Testis (tissue), 2 donors: ENCODE measurements at regions not wholly inside any gene's neighbourhood (a gene's known extent, or its start where the extent isn't known, plus 50 kb on each side); places are given as distances from the start of the nearest gene placed in this dataset.

Experiments used
- DNase-seq: peaks from one replicate; pipeline ENCODE4 v3.0.0-alpha.2; 2019
- H3K27ac ChIP-seq, 2 donors: fragments of 200-600 bp; sonication (generic); one replicate each; pipeline ENCODE4 v1.5.1; 2019
- H3K27me3 ChIP-seq: fragments of 200-600 bp; sonication (generic); one replicate; pipeline ENCODE4 v1.5.1; 2019
- H3K36me3 ChIP-seq: fragments of 200-600 bp; sonication (generic); one replicate; pipeline ENCODE4 v1.5.1; 2017; ENCODE audit warnings: low read depth; ENCODE audit errors: missing control alignments
- H3K4me1 ChIP-seq: fragments of 200-600 bp; sonication (generic); one replicate; pipeline ENCODE4 v1.5.1; 2019
- H3K4me3 ChIP-seq, 2 donors: fragments of 200-600 bp; sonication (generic); one replicate each; pipeline ENCODE4 v1.5.1; 2017 to 2019
- H3K9me3 ChIP-seq: fragments of 200-600 bp; sonication (generic); one replicate; pipeline ENCODE4 v1.5.1; 2017
- POLR2A ChIP-seq: fragments of 450-650 bp; IDR thresholded peaks from one replicate; pipeline ENCODE4 v1.6.1; 2017; ENCODE audit warnings: antibody characterized with exemption, mild to moderate bottlenecking, moderate library complexity
- WGBS, 2 donors: methylation state at CpG; one replicate each; pipeline ENCODE4 v1.1.5; 2018; 5-methylcytosine and 5-hydroxymethylcytosine counted together
- intact Hi-C: fragments of 100-400 bp; cut with DNase I; formaldehyde crosslinking; loops from one replicate; pipeline ENCODE4 v1.15.1; 2023; ENCODE audit warnings: low total_unique reads
- TF ChIP-seq, protein P1 (sequence below), 3 experiments: fragments of 450-650 bp in 2 of 3; fragments of 200-600 bp in 1 of 3; sonication (generic) in 1 of 3; IDR thresholded peaks; one replicate each; pipeline ENCODE4 v1.5.1; 2016 to 2019; ENCODE audit warnings: antibody characterized with exemption in 3 of 3, mild to moderate bottlenecking in 2 of 3, moderate library complexity in 1 of 3

GRCh38 chr22:33188326-33188725, 130.1 kb upstream of the SYN3 start:
- Histone ChIP-seq H3K36me3 (no peaks in the 10 kb centered on the region), H3K9me3 (no peaks in the 10 kb centered on the region), H3K27ac (no peak overlapping the region), H3K27me3 (no peaks in the 10 kb centered on the region), H3K4me1 (no peaks in the 10 kb centered on the region), H3K4me3 (no peak overlapping the region)
- no peak for DNase-seq
- 79 to 85% methylated on average over 2 of the region's 2 CpGs for WGBS, 2 donors
- TF ChIP-seq, protein P1, sequence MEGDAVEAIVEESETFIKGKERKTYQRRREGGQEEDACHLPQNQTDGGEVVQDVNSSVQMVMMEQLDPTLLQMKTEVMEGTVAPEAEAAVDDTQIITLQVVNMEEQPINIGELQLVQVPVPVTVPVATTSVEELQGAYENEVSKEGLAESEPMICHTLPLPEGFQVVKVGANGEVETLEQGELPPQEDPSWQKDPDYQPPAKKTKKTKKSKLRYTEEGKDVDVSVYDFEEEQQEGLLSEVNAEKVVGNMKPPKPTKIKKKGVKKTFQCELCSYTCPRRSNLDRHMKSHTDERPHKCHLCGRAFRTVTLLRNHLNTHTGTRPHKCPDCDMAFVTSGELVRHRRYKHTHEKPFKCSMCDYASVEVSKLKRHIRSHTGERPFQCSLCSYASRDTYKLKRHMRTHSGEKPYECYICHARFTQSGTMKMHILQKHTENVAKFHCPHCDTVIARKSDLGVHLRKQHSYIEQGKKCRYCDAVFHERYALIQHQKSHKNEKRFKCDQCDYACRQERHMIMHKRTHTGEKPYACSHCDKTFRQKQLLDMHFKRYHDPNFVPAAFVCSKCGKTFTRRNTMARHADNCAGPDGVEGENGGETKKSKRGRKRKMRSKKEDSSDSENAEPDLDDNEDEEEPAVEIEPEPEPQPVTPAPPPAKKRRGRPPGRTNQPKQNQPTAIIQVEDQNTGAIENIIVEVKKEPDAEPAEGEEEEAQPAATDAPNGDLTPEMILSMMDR (IDR thresholded peaks at IDR 0.05) = no peak
- TF ChIP-seq POLR2A = no peak
- intact Hi-C loops = no loop called here

DNA sequence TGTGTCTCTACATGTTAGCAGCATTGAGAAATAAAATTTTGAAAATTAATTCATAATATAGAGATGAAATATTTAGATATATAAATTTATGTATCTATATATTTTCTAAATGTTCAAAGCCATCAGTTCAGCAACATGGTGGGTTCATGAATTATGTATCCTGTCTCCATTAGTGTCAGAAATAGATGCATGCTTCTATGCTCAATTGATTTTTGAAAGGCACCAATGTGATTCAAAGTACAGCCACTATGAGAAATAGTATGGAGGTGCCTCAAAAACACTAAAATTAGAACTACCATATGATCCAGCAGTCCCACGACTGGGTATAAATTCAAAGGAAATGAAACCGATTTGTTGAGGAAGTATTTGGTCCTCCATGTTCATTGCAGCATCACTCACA, 128.6 kb upstream of the SYN3 start:
- Histone ChIP-seq H3K4me1 (no peaks in the 10 kb centered on the region), H3K9me3 (no peaks in the 10 kb centered on the region), H3K4me3 (no peak overlapping the region), H3K36me3 (no peaks in the 10 kb centered on the region), H3K27ac (no peak overlapping the region), H3K27me3 (no peaks in the 10 kb centered on the region)
- WGBS, 2 donors = 78 to 82% methylated on average over 2 of the region's 2 CpGs
- TF ChIP-seq, protein P1 (IDR thresholded peaks at IDR 0.05) = no peak
- no peak for TF ChIP-seq POLR2A
- intact Hi-C loops = no loop called here
- DNase-seq = no peak

GRCh38 chr22:33180356-33180755, 122.2 kb upstream of the SYN3 start:
- Histone ChIP-seq H3K27ac (no peak overlapping the region), H3K9me3 (no peaks in the 10 kb centered on the region), H3K27me3 (no peaks in the 10 kb centered on the region), H3K36me3 (no peaks in the 10 kb centered on the region), H3K4me1 (no peaks in the 10 kb centered on the region), H3K4me3 (no peak overlapping the region)
- intact Hi-C loops = no loop called here
- no peak for DNase-seq
- no peak for TF ChIP-seq POLR2A
- TF ChIP-seq, protein P1 (IDR thresholded peaks at IDR 0.05) = no peak
- WGBS, 2 donors = 78 to 87% methylated on average over 4 of the region's 4 CpGs

GRCh38 chr22:33167998-33168790, 110.0 kb upstream of the SYN3 start:
- H3K27ac ChIP-seq = no peak overlapping the region
- WGBS, 2 donors = 75 to 78% methylated on average over 4 of the region's 4 CpGs
- H3K4me1 ChIP-seq = no peaks in the 10 kb centered on the region
- TF ChIP-seq POLR2A = no peak
- TF ChIP-seq, protein P1 (IDR thresholded peaks at IDR 0.05) = no peak
- no peaks in the 10 kb centered on the region for H3K27me3 ChIP-seq
- intact Hi-C loops = no loop called here
- no peak overlapping the region for H3K4me3 ChIP-seq
- no peak for DNase-seq
- no peaks in the 10 kb centered on the region for H3K9me3 ChIP-seq
- no peaks in the 10 kb centered on the region for H3K36me3 ChIP-seq

GRCh38 chr22:33166206-33166605, 108.0 kb upstream of the SYN3 start:
- DNase-seq = peak; percentile 14
- no peak overlapping the region for H3K27ac ChIP-seq
- no peaks in the 10 kb centered on the region for H3K9me3 ChIP-seq
- intact Hi-C loops = no loop called here
- no peaks in the 10 kb centered on the region for H3K4me1 ChIP-seq
- no peaks in the 10 kb centered on the region for H3K27me3 ChIP-seq
- no peaks in the 10 kb centered on the region for H3K36me3 ChIP-seq
- 39 to 64% methylated on average over 7 of the region's 7 CpGs for WGBS, 2 donors
- no peak overlapping the region for H3K4me3 ChIP-seq
- TF ChIP-seq, protein P1 (IDR thresholded peaks at IDR 0.05) = no peak
- no peak for TF ChIP-seq POLR2A
